ENCODE measurements at regions not wholly inside any gene's neighbourhood (a gene's known extent, or its start where the extent isn't known, plus 50 kb on each side); places are given as distances from the start of the nearest gene placed in this dataset.

DNA sequence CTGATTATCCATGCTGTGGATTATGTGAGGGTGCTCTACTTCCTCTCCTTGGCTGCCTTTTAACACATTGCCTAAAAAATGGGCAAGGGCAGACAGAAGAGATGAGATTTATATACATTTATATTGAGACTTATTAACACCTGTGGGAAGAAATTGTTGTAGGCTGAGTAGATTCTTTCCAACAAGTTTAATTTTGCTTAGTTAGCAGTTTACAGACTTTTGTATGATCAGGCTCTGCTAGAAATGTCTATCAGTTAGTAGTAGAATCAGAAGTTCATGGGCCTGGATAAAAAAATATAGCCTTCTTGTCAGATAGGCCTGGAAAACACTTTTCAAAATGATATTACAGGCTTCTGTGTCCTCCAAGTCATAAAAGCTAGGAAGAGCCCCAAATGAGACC is 111.3 kb upstream of the LEF1 start:
- TF ChIP-seq POLR2A (IDR thresholded peaks at IDR 0.05; ENCODE audit: low read depth, low read length) = no peak
- DNase-seq (ENCODE audit: insufficient read length, low spot score) = no peak
- no peak for FAIRE-seq

DNA sequence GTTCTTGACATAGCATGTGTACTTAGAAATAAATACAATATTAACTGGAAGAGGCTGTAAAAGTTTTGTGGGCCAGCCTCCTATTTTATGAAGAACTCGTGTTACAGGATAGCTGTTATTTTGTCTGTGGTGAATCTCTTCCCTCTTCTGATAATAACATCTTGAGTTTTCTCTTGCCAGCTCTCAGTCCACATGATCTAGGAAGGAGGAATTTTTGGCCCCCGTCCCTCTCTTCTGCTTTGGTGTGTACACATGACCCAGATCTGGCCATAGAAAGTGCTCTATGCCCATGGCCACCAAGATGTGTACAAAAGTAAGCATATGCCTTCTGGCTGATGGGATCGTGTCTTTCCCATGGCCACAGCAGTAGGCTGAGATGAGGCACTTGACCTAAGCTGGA is 108.0 kb upstream of the LEF1 start:
- no peak for TF ChIP-seq POLR2A (IDR thresholded peaks at IDR 0.05; ENCODE audit: low read depth, low read length)
- DNase-seq (ENCODE audit: insufficient read length, low spot score) = no peak
- FAIRE-seq = no peak

- FAIRE-seq (no peak), DNase-seq (ENCODE audit: insufficient read length, low spot score) (no peak)
- TF ChIP-seq POLR2A (IDR thresholded peaks at IDR 0.05; ENCODE audit: low read depth, low read length) = no peak
Measured at GRCh38 chr4:108272986-108273385, 104.3 kb upstream of the LEF1 start.

DNA sequence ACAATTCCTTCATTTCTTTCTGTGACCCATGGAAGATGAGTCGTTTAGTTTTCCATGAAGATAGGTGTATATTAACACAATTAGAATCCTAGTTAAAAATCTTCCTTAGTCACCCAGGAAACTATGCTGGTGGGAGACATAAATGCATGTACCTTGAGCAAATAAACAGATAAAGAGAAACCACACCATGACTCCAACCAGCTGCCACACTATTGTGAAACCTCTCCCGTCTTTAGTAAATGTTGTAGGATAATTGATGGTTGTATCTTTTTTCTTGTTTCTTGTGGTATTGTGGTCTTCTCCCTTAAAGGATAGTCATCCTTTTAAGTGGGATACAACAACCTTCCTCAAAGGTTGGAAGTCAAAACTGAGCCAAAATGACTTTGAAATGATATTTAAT is 103.8 kb upstream of the LEF1 start:
- no peak for FAIRE-seq
- no peak for DNase-seq (ENCODE audit: insufficient read length, low spot score)
- no peak for TF ChIP-seq POLR2A (IDR thresholded peaks at IDR 0.05; ENCODE audit: low read depth, low read length)

DNA sequence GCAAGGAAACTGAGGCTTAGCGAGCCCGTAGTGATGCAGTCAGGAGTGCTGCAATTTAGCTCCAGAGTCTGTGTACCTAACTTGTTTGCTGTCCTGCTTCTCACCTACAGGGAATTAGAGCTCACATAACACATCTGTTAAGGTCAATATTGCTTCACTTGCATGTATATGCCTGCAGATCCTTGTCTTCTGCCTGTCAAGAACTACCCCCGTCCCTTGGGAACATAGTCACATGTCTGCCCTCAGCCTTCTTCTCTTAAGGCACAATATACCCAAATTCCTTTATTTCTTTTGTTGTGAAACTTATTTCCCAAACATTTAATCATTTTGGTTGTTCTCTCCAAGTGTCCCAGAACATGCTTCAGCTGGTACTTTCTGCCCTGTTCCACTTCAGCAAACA is 103.3 kb upstream of the LEF1 start:
- DNase-seq (ENCODE audit: insufficient read length, low spot score) (no peak), FAIRE-seq (no peak)
- no peak for TF ChIP-seq POLR2A (IDR thresholded peaks at IDR 0.05; ENCODE audit: low read depth, low read length)

GRCh38 chr4:108270466-108271450 is 102.0 kb upstream of the LEF1 start:
- FAIRE-seq = no peak
- no peak for TF ChIP-seq POLR2A (IDR thresholded peaks at IDR 0.05; ENCODE audit: low read depth, low read length)
- no peak for DNase-seq (ENCODE audit: insufficient read length, low spot score)

DNA sequence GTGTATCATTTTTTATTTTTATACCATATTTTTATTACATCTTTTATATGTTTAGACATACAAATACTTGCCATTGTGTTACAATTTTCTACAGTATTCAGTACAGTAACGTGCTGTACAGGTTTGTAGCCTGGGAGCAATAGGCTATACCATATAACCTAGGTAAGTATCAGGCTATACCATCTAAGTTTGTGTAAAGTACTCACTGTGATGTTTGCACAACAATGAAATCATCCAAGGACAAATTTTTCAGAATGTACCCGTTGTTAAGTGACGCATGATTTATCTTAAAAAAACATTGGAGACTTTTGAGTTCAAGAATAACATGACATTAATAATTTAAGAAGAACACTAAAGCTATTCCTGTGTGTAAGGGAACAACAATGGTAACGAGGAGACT is 96.0 kb upstream of the LEF1 start:
- FAIRE-seq = no peak
- DNase-seq (ENCODE audit: insufficient read length, low spot score) = no peak
- TF ChIP-seq POLR2A (IDR thresholded peaks at IDR 0.05; ENCODE audit: low read depth, low read length) = no peak

DNA sequence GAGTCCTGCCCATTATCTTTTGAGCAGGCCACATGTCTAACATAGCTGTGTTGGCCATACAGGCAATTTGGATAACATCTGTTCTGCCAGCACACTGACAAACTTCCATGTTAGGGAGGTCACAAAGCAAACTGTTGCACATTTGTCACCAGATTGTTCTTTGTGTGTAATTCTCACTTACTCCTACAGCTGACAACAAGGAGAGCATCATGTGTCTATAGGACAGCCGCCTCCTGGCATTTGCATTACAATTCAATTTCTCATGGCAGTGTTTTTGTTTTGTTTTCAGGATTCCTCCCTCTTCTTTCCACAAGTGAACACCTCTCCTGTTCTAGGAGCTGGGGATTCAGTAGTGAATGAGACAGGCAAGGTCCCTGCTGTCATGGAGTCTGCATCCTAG is 94.3 kb upstream of the LEF1 start:
- TF ChIP-seq POLR2A (IDR thresholded peaks at IDR 0.05; ENCODE audit: low read depth, low read length) = no peak
- FAIRE-seq = no peak
- no peak for DNase-seq (ENCODE audit: insufficient read length, low spot score)

DNA sequence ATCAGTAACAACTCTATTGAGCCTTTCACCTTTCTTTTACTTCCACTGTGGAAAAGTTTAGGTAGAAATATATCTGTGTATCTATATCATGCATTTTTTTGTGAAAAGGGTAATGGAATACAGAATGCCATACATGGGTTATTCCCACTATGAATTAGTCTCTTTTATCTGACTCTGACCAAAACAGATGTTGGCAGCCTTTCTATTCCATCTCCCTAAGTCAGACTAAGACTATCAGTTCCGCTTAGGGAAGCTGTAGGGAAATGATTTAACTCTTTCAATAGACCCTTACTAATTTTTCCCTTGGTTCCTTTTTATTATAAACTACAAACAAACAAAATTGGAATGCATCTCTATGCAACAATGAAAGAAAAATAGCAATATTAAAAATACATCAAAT is 92.3 kb upstream of the LEF1 start:
- no peak for FAIRE-seq
- no peak for TF ChIP-seq POLR2A (IDR thresholded peaks at IDR 0.05; ENCODE audit: low read depth, low read length)

GRCh38 chr4:108256538-108256937 is 87.8 kb upstream of the LEF1 start:
- FAIRE-seq (no peak), DNase-seq (ENCODE audit: insufficient read length, low spot score) (no peak)
- TF ChIP-seq POLR2A (IDR thresholded peaks at IDR 0.05; ENCODE audit: low read depth, low read length) = no peak

More for the DNA sequence above, 92.3 kb upstream of the LEF1 start:
- DNase-seq (ENCODE audit: insufficient read length, low spot score) = no peak

GRCh38 chr4:108255203-108255747 is 86.5 kb upstream of the LEF1 start:
- no peak for TF ChIP-seq POLR2A (IDR thresholded peaks at IDR 0.05; ENCODE audit: low read depth, low read length)
- DNase-seq (ENCODE audit: insufficient read length, low spot score) (no peak), FAIRE-seq (no peak)

DNA sequence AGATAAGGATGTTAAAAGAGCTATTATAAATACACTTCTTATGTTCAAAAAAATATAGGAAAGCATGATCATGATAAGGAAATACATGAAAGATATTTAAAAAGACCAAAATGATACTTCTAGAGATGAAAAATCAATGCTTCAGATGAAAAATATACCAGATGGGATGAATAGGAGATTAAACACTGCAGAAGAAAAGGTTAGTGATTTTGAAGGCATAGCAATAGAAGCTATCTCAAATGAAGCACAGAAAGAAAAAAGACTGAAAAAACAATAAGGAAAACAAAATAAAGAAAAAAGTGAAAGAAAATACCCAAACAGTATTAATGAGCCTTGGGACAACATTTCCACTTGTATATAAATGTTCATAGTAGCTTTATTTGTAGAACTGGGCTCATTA is 80.7 kb upstream of the LEF1 start:
- FAIRE-seq (no peak), DNase-seq (ENCODE audit: insufficient read length, low spot score) (no peak)
- no peak for TF ChIP-seq POLR2A (IDR thresholded peaks at IDR 0.05; ENCODE audit: low read depth, low read length)

- FAIRE-seq (no peak), DNase-seq (ENCODE audit: insufficient read length, low spot score) (no peak)
- no peak for TF ChIP-seq POLR2A (IDR thresholded peaks at IDR 0.05; ENCODE audit: low read depth, low read length)
Measured at GRCh38 chr4:108247387-108248049, 78.8 kb upstream of the LEF1 start.

DNA sequence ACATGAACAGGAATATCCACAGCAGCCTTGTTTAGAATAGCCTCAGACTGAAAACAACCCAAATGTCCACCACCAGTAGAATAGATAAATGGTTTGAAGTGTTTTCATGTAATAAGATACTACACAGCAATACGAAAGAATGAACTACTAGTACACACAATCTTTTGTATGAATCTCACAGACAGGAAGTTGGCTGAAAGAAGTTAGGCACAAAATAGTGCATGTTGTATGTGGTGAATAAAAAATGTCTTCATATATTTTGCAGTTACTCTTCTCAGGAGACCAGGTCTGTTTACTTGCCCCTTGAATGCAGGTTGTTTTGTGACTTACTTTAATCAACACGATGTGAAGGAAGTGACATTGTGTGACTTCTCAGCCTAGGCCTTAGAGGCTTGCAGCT is 75.9 kb upstream of the LEF1 start:
- no peak for FAIRE-seq
- no peak for DNase-seq (ENCODE audit: insufficient read length, low spot score)
- TF ChIP-seq POLR2A (IDR thresholded peaks at IDR 0.05; ENCODE audit: low read depth, low read length) = no peak

Data from H54 (cell line).